ENCODE measurements at regions not wholly inside any gene's neighbourhood (a gene's known extent, or its start where the extent isn't known, plus 50 kb on each side); places are given as distances from the start of the nearest gene placed in this dataset.

DNA sequence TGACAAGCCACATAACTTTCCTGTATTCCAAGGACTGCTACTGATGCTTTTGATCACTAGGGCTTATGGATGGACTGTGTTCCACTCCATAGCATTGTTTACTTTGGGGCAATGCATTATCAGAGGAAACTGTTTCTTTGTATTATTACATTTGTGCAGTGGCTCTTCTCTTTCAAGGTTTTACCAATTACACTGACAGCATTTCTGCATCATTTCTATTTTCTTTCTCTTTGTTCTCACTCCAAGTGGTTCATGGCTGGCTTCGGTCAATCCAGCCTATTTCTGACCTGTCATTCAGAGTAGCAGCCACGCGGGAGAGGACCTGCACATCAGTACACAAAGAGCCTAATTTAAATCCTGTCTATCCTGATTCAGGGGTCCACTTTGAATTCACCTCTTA, 711.0 kb downstream of the TLE4 start:
- TF ChIP-seq EZH2 (IDR thresholded peaks at IDR 0.05) (no peak), POLR2AphosphoS5 (IDR thresholded peaks at IDR 0.05; ENCODE audit: borderline replicate concordance, low read depth, low read length) (no peak)
